M059J (cell line): ENCODE measurements at regions not wholly inside any gene's neighbourhood (a gene's known extent, or its start where the extent isn't known, plus 50 kb on each side); places are given as distances from the start of the nearest gene placed in this dataset.
A peak's percentile ranks its signal among the peaks of the same experiment; 100 is the strongest.

Experiments
- DNase-seq: peaks from one replicate; pipeline ENCODE4 v3.0.0-alpha.2; 2012; ENCODE audit warnings: low read depth

- DNase-seq = peak; percentile 96
These were observed 214.5 kb upstream of the CAMK1G start for GRCh38 chr1:209368864-209369598.

- DNase-seq = no peak
These were observed 213.1 kb upstream of the CAMK1G start for GRCh38 chr1:209370241-209370995.

DNA sequence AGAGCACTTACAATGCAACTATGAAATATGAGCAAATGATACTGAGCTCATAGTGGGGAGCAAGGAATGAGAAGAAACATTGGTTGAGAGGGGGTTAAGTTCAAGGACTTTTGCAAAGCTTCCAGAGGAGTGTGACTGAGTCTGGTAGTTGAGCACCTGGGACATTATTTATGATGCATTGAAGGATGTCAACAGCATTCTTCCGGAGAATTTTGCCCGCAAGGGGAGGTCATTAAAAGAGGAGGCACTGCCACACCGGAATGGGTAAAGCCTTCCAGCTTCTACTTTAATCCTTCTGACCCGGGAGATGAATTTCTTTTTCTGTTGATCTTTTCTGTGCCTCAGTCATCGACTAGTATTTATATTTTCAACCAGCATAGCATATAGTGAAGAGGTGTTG is 208.4 kb upstream of the CAMK1G start:
- no peak for DNase-seq

DNA sequence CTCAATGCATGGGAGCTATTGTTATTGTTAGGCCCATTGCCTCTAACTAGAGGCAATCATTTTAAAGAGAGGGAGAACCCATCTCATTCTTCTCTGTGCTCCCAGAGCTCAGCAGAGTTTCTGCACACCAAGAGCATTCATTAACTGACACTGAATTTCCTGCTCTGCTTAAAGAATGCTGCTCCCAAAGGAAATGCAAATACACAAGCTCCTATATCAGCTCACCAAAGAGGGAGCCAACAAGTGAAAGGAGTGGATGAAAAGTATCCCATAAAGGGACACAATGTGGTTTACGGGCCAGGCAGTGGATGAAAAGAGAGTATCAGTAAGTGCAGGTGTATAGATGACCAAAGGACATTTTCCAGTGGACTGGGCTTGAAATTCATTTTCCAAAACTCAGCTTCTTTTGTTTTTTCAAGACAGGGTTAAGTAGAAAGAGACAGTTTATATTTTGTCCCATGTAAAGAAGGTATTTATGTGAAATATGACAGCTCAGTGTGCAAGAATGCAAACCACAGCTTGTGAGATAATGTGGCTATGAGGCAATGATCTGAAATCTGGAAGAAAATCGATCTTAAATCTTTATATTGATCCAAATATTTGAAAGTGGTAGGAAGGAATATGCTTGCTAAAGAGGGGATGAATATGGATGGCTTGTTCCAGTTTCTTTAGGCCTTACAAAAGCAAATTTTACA is 207.7 kb upstream of the CAMK1G start:
- DNase-seq = no peak

- no peak for DNase-seq
These were observed 206.7 kb upstream of the CAMK1G start for GRCh38 chr1:209376774-209377173.

DNA sequence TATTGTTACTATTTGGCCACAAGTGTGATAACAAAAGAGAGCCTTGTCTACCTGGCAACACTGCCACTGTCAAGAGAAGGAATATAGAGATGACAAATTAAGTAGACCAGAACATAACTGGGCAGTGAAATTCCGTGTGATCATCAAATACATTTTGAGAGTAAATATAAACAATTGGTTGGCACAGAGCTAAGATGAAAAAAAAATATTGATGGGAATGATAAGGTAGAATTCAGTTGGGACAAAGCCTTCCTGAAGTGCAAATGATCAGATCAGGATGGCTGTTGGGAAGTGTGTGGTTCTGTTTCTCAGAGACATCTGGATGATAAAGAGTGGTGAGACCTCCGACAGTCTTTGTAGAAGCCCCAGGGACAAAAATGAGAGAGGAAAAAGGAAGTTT is 205.5 kb upstream of the CAMK1G start:
- DNase-seq = no peak

- DNase-seq = no peak
These were observed 204.2 kb upstream of the CAMK1G start for GRCh38 chr1:209379280-209379679.

GRCh38 chr1:209380420-209380819 is 203.1 kb upstream of the CAMK1G start:
- DNase-seq = no peak

- no peak for DNase-seq
These were observed 201.0 kb upstream of the CAMK1G start for GRCh38 chr1:209382231-209383100.

DNA sequence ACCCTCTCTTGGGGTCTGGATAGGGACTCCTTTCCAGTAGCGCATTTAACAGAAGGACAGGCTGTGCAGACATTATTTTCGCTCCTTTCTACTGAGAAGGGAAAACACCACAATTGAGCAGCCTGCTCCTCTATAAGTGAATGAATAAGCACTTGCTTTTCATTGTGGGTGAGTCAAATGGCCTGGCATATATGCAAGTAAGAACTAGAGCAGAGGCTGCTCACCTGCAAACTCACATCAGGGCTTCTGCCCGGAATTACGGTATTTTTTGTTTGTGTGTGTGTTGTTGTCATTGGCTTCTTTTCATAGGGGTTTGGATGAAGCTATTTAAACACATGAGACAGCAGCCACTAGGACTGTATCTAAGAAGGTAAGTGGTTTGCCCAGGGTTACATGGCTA is 200.1 kb upstream of the CAMK1G start:
- peak; percentile 45 for DNase-seq

- no peak for DNase-seq
These were observed 199.4 kb upstream of the CAMK1G start for GRCh38 chr1:209383907-209384709.

DNA sequence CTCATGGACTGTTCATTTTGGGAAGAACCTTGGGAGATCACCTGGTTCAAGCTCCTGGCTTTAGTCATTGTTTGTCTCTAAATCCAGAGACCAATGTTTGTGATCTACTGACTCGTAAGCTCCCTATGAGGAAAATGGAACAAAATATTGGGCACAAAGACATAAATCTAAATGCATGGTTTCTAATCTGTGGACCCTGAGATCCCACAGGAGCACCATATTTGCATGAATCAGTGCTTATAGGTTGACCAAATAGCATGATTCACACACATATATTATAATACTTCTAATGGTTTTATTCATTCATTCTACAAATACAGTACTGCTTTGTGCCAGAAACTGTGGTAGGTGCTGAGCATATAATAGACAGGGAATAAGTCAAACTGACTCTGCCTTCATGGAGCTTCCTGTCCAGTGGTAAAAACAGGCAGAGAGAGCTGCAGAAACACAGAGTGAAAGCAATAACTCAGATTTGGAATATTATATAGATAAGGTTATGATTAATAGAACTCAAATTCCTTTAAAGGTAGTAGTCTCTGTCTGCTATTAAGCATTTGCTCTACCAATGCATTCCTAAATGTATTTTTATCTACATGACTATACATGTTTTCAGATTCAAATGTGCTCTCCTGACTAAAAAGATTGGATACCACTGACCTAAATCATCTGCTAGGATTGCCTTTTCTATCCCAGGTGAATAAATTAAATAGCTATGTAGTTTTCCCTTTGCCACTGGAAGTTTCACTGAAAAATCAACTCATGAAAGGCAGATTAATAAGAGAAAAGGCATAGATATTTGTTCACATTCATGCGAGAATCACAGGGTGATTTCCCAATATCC is 198.6 kb upstream of the CAMK1G start:
- no peak for DNase-seq

DNA sequence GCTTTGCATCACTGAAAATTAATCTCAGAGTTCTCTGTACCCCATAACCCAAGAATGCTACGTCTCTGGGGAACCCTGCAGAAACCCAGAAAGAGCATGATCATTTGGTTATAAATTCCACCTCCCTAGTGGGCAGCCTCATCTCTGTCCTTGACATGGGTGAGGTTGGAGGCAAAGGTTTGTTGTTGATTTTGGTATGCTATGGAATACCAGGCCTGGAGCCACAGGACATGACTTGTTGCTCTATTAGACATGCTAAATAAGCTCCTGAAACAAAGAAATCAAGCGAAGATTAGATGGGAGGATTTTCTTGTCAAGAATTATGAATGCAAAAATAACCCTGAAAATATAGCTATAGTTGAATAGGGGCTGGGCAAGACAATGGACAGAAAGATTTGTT is 197.4 kb upstream of the CAMK1G start:
- DNase-seq = no peak

- DNase-seq = peak; percentile 54
These were observed 196.1 kb upstream of the CAMK1G start for GRCh38 chr1:209387271-209387968.

GRCh38 chr1:209387969-209388329 is 195.6 kb upstream of the CAMK1G start:
- peak; percentile 79 for DNase-seq

GRCh38 chr1:209388358-209388757 is 195.2 kb upstream of the CAMK1G start:
- DNase-seq = no peak

DNA sequence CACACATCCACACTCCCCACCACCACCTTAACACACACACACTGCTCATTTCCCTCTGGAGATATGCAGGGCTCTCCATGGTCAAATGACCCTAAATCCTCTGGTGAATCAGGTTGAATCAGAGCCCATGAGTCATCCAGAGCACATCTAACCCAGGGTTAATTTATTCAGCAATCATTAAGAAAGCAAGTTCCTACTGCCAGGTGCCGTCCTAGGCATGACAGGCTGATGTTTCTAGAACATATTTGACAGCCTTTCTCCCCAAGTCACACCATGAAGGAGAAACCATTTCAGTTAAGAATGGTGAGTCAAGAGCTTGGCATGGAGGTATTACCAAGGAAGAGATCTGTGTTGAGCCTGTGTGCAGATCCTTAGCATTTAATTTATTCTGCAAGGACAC is 194.3 kb upstream of the CAMK1G start:
- DNase-seq = peak; percentile 99

DNA sequence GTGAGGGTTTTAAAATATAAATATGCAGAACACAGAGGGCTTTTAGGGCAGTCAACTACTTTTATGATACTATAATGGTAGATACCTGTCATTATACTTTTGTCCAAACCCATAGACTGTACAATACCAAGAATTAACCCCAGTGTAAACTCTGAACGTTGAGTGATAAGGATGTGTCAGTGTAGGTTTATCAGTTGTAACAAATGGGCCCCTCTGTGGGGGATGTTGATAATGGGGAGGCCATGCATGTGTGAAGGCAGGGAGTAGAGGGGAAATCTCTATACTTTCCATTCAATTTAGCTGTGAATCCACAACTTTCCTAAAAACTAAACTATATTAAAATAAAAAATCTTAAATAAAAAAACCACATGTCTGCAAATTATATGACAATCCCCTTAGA is 193.5 kb upstream of the CAMK1G start:
- DNase-seq = no peak

DNA sequence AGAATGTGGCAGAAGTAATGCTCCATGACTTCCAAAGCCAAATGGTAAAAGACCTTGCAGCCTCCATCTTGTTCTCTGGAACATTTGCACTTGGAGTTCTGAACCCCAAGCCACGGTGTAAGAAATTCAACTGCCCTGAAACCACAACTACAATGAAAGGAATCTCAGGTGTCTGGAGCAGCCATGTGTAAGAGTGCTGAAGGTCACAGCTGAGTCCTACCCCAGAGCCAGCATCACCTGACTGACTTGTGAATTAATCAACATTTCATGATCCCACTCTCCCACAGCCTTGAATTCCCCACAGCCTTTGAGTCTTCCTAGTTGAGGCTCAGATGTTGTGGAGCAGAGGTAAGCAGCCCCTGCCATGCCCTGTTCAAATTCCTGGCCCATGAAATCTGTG is 192.8 kb upstream of the CAMK1G start:
- DNase-seq = no peak

DNA sequence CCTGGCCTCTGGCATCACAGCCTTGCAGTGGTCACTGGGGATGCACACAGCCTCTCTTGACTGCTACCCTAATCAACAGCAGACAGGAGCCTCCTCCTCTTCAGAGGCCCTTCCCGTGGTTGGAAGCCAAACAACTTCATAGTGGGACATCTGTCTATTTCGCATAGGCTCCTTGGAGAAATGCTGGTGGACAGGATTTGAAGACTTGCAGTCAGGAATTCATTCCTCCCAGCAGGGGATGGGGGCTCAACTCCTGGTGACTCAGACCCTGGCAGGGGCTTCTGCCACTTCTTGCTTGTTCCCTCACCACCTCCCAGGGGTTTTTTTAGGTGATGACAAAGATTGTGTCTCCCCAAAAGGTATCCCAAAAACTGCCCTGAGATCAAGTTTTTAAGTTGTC is 191.7 kb upstream of the CAMK1G start:
- no peak for DNase-seq
